ENCODE measurements at regions not wholly inside any gene's neighbourhood (a gene's known extent, or its start where the extent isn't known, plus 50 kb on each side); places are given as distances from the start of the nearest gene placed in this dataset.

DNA sequence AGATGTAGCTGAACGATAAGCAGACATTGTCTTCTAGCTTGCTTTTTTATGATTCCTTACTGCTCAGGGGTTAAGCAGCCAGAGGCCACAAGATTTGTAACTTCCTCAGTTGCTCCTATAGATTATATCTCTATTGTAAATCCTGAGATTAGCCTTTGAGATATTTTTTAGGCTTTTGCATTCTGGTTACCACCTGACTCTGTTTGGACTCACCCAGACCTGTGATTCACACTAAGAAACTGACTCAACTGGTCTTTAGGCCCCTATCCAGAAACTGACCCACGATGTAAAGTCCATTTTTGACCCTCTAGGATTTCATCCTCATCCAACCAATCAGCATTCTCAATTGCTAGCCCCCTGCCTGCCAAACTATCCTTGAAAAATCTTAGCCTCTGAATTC is 194.4 kb downstream of the RASSF9 start:
- Histone ChIP-seq H3K27ac (no peak overlapping the region), H3K36me3 (no peaks in the 10 kb centered on the region), H3K4me3 (replicated peaks in 1 of 3) (no peak overlapping the region), H3K4me1 (no peaks in the 10 kb centered on the region), H3K27me3 (no peaks in the 10 kb centered on the region), H3K9me3 (no peaks in the 10 kb centered on the region)
- no peak for DNase-seq
- intact Hi-C loops (cut with DNase I): no loop called here
- TF ChIP-seq, protein P1, sequence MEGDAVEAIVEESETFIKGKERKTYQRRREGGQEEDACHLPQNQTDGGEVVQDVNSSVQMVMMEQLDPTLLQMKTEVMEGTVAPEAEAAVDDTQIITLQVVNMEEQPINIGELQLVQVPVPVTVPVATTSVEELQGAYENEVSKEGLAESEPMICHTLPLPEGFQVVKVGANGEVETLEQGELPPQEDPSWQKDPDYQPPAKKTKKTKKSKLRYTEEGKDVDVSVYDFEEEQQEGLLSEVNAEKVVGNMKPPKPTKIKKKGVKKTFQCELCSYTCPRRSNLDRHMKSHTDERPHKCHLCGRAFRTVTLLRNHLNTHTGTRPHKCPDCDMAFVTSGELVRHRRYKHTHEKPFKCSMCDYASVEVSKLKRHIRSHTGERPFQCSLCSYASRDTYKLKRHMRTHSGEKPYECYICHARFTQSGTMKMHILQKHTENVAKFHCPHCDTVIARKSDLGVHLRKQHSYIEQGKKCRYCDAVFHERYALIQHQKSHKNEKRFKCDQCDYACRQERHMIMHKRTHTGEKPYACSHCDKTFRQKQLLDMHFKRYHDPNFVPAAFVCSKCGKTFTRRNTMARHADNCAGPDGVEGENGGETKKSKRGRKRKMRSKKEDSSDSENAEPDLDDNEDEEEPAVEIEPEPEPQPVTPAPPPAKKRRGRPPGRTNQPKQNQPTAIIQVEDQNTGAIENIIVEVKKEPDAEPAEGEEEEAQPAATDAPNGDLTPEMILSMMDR (IDR thresholded peaks at IDR 0.05): no peak
- TF ChIP-seq POLR2A (IDR thresholded peaks at IDR 0.05): no peak
- 59 to 73% methylated on average over 2 of the region's 2 CpGs for WGBS, 2 donors

DNA sequence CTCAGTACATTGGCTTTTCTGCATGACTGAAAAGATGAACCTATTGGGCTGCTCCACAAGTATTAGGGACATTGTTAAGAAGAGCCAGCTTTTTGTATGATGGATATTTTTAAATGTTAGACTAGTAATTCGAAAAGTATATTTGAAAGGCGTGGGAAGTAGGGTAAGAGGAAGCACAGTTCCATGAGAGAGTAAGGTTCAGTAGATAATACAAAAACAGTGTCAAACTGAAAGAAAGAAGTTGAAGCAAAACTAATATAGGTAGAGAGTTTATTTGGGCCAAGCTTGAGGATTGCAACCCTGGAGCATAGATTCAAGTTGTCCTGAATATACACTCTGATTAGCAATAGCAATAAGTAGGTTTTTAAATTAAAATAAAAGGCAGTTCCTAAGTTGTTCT is 193.9 kb downstream of the RASSF9 start:
- Histone ChIP-seq H3K27ac (no peak overlapping the region), H3K9me3 (no peaks in the 10 kb centered on the region), H3K4me3 (replicated peaks in 1 of 3) (no peak overlapping the region), H3K27me3 (no peaks in the 10 kb centered on the region), H3K36me3 (no peaks in the 10 kb centered on the region), H3K4me1 (no peaks in the 10 kb centered on the region)
- TF ChIP-seq, protein P1 (IDR thresholded peaks at IDR 0.05): no peak
- TF ChIP-seq POLR2A (IDR thresholded peaks at IDR 0.05): no peak
- 94 to 97% methylated on average over 2 of the region's 2 CpGs for WGBS, 2 donors
- intact Hi-C loops (cut with DNase I): no loop called here
- no peak for DNase-seq

DNA sequence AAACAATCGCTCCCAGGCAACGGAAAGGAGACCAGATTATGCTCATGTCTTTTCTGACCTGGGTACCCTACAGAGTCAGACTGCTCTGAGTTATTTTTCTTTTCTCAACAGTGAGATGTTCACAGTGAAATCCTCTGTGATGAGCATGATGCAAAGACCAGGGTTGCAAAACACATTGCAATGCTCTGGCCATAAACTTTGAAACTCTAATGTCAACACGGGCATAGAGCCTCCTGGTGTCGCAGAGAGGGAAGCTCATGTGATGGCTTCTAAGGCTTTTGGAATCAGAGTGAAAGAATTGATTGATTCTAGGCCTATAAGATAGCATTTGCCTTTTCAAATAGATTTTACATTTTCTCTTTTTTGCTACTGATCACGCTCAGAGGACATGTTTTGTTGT is 193.4 kb downstream of the RASSF9 start:
- DNase-seq: no peak
- no peaks in the 10 kb centered on the region for H3K27me3 ChIP-seq
- no peak for TF ChIP-seq POLR2A (IDR thresholded peaks at IDR 0.05)
- TF ChIP-seq, protein P1 (IDR thresholded peaks at IDR 0.05): no peak
- H3K27ac ChIP-seq: no peak overlapping the region
- no peaks in the 10 kb centered on the region for H3K36me3 ChIP-seq
- no peak overlapping the region for H3K4me3 ChIP-seq (replicated peaks in 1 of 3)
- intact Hi-C loops (cut with DNase I): no loop called here
- no peaks in the 10 kb centered on the region for H3K9me3 ChIP-seq
- no peaks in the 10 kb centered on the region for H3K4me1 ChIP-seq
- WGBS, 2 donors: 76 to 85% methylated on average over 5 of the region's 5 CpGs

DNA sequence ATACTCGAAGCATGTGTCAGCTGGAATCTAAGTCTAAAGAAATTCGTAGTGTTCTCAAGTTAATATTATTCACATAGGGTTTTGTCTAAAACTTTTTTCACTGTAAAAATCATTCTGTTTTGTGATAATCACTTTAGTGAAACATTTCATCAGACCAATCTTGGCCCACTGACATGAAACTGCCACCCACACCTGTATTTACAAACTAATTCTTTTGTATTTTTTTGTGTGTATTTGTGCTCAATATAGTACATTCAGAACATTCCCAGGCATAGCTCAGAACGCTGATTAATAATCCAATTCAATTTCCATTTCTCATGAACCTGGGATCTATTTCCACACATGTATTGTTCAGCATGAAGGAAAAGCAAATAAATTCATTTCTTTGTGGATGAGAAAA is 191.7 kb downstream of the RASSF9 start:
- TF ChIP-seq, protein P1 (IDR thresholded peaks at IDR 0.05): no peak
- no peak for TF ChIP-seq POLR2A (IDR thresholded peaks at IDR 0.05)
- Histone ChIP-seq H3K4me3 (replicated peaks in 1 of 3) (no peak overlapping the region), H3K36me3 (no peaks in the 10 kb centered on the region), H3K4me1 (no peaks in the 10 kb centered on the region), H3K27me3 (no peaks in the 10 kb centered on the region), H3K9me3 (no peaks in the 10 kb centered on the region), H3K27ac (no peak overlapping the region)
- no peak for DNase-seq
- intact Hi-C loops (cut with DNase I): no loop called here
- WGBS, 2 donors: 74 to 90% methylated on average over 3 of the region's 3 CpGs

DNA sequence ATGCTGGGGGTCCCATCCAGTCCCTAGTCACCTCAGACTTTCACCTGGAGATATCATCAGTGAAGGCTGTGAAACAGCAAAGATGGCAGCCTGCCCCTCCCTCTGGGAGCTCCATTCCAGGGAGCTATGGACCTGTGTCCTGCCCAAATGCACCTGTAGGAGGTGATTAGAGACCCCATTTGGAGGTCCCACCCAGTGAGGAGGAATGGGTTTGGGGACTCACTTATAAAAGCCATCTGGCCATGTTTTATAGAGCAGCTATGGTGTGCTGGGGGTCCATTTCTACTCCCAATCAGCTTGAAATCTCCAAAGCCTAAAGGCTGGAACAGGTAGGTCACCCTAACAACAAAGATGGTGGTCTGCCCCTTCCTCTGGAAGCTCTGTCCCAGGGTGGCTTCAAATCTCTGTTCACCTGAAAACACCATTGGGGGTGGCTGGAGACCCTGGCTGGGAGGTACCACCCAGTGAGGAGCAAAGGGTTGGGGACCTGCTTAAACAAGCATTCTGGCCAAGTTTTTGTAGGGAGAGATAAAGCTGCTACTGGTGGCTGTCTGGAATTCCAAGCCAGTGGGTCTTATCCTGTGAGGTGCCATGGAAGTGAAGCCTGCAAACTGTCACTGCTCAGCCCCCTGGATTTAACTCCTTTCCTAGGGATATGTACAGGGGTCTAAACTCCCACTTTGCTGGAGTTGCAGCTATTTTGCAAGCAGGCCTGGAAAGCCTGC is 182.3 kb downstream of the RASSF9 start:
- Histone ChIP-seq H3K27me3 (no peaks in the 10 kb centered on the region), H3K4me3 (replicated peaks in 1 of 3) (no peak overlapping the region), H3K9me3 (no peaks in the 10 kb centered on the region), H3K27ac (no peak overlapping the region), H3K36me3 (no peaks in the 10 kb centered on the region), H3K4me1 (no peaks in the 10 kb centered on the region)
- intact Hi-C loops (cut with DNase I): no loop called here
- no peak for DNase-seq
- TF ChIP-seq POLR2A (IDR thresholded peaks at IDR 0.05): no peak
- TF ChIP-seq, protein P1 (IDR thresholded peaks at IDR 0.05): no peak
